Tibial nerve (tissue), 4 donors: ENCODE measurements at regions not wholly inside any gene's neighbourhood (a gene's known extent, or its start where the extent isn't known, plus 50 kb on each side); places are given as distances from the start of the nearest gene placed in this dataset.

ENCODE experiments used
- CTCF ChIP-seq, 5 experiments: fragments of 200-600 bp in 3 of 5; fragments of 450-650 bp in 2 of 5; sonication (generic) in 3 of 5; IDR thresholded peaks; one replicate each; pipeline ENCODE4 v1.5.1; 2016 to 2019; ENCODE audit warnings: antibody characterized with exemption in 5 of 5, mild to moderate bottlenecking in 3 of 5, moderate library complexity in 2 of 5
- EP300 ChIP-seq, 2 donors: sonication (generic); formaldehyde crosslinking; IDR thresholded peaks; one replicate each; pipeline ENCODE4 v1.6.1; 2017; ENCODE audit warnings: antibody characterized with exemption in 2 of 2, mild to moderate bottlenecking in 1 of 2

- TF ChIP-seq CTCF (IDR thresholded peaks at IDR 0.05) (no peak), EP300 (IDR thresholded peaks at IDR 0.05) (no peak)
Observed at GRCh38 chr17:72304859-72305258, 184.0 kb downstream of the SOX9 start.
